HG03159 (cell line): ENCODE measurements at regions not wholly inside any gene's neighbourhood (a gene's known extent, or its start where the extent isn't known, plus 50 kb on each side); places are given as distances from the start of the nearest gene placed in this dataset.

ENCODE experiments used
- ATAC-seq: cut with Tn5 transposase; IDR thresholded peaks from one replicate; pipeline ENCODE4 v1.9.1; 2021; ENCODE audit warnings: mild to moderate bottlenecking, moderate library complexity; ENCODE audit not compliant: unreplicated experiment

- no peak for ATAC-seq
Measured at GRCh38 chr10:78571891-78572290, 496.9 kb upstream of the ZMIZ1 start.

- no peak for ATAC-seq
Measured at GRCh38 chr10:78572565-78572964, 496.2 kb upstream of the ZMIZ1 start.

- no peak for ATAC-seq
Measured at GRCh38 chr10:78574547-78574946, 494.2 kb upstream of the ZMIZ1 start.

GRCh38 chr10:78575400-78575799 is 493.4 kb upstream of the ZMIZ1 start:
- ATAC-seq, result no peak

GRCh38 chr10:78576276-78576675 is 492.5 kb upstream of the ZMIZ1 start:
- no peak for ATAC-seq

GRCh38 chr10:78577712-78578111 is 491.1 kb upstream of the ZMIZ1 start:
- no peak for ATAC-seq

GRCh38 chr10:78578929-78579328 is 489.8 kb upstream of the ZMIZ1 start:
- ATAC-seq, result no peak

- no peak for ATAC-seq
Measured at GRCh38 chr10:78579576-78579975, 489.2 kb upstream of the ZMIZ1 start.

- ATAC-seq, result no peak
Measured at GRCh38 chr10:78579995-78580394, 488.8 kb upstream of the ZMIZ1 start.

- no peak for ATAC-seq
Measured at GRCh38 chr10:78581133-78581694, 487.6 kb upstream of the ZMIZ1 start.

- ATAC-seq, result no peak
Measured at GRCh38 chr10:78582540-78582939, 486.2 kb upstream of the ZMIZ1 start.

- no peak for ATAC-seq
Measured at GRCh38 chr10:78584266-78584665, 484.5 kb upstream of the ZMIZ1 start.

- no peak for ATAC-seq
Measured at GRCh38 chr10:78584681-78585080, 484.1 kb upstream of the ZMIZ1 start.

- ATAC-seq, result no peak
Measured at GRCh38 chr10:78585952-78586351, 482.8 kb upstream of the ZMIZ1 start.

GRCh38 chr10:78588194-78588811 is 480.5 kb upstream of the ZMIZ1 start:
- no peak for ATAC-seq

GRCh38 chr10:78589687-78590086 is 479.1 kb upstream of the ZMIZ1 start:
- no peak for ATAC-seq

- ATAC-seq, result no peak
Measured at GRCh38 chr10:78591066-78591465, 477.7 kb upstream of the ZMIZ1 start.

- no peak for ATAC-seq
Measured at GRCh38 chr10:78594559-78595268, 474.1 kb upstream of the ZMIZ1 start.

- no peak for ATAC-seq
Measured at GRCh38 chr10:78595269-78595619, 473.5 kb upstream of the ZMIZ1 start.

GRCh38 chr10:78596556-78596955 is 472.2 kb upstream of the ZMIZ1 start:
- ATAC-seq, result no peak

GRCh38 chr10:78597796-78598555 is 470.8 kb upstream of the ZMIZ1 start:
- ATAC-seq, result no peak
